MM.1S (cell line): ENCODE measurements at regions not wholly inside any gene's neighbourhood (a gene's known extent, or its start where the extent isn't known, plus 50 kb on each side); places are given as distances from the start of the nearest gene placed in this dataset.

Experiments
- DNase-seq: peaks from one replicate; pipeline ENCODE4 v3.0.0-alpha.2; 2015
- H2AFZ ChIP-seq: fragments of 300-600 bp; sonication (generic); 2 replicates; pipeline ENCODE4 v1.6.0; 2016; ENCODE audit warnings: antibody characterized with exemption, low read length
- H3F3A ChIP-seq: fragments of 300-600 bp; sonication (generic); 2 replicates; pipeline ENCODE4 v1.6.1; 2016; ENCODE audit warnings: mild to moderate bottlenecking, antibody characterized with exemption, low read length, moderate library complexity, mixed read lengths; ENCODE audit not compliant: insufficient read depth
- H3K27ac ChIP-seq: fragments of 300-600 bp; sonication (generic); 2 replicates; pipeline ENCODE4 v1.5.1; 2016; ENCODE audit warnings: mild to moderate bottlenecking, low read length
- H3K27me3 ChIP-seq: fragments of 300-600 bp; sonication (generic); replicated peaks from 2 replicates; pipeline ENCODE4 v1.6.0; 2016; ENCODE audit warnings: low read length; ENCODE audit not compliant: insufficient read depth
- H3K36me3 ChIP-seq: fragments of 300-600 bp; sonication (generic); replicated peaks from 2 replicates; pipeline ENCODE4 v1.6.1; 2016; ENCODE audit warnings: mild to moderate bottlenecking, low read length, mixed read lengths; ENCODE audit not compliant: insufficient read depth
- H3K4me1 ChIP-seq: fragments of 300-600 bp; sonication (generic); 2 replicates; pipeline ENCODE4 v1.6.1; 2016; ENCODE audit warnings: low read length, mixed read lengths
- H3K4me2 ChIP-seq: fragments of 300-600 bp; sonication (generic); 2 replicates; pipeline ENCODE4 v1.6.0; 2016; ENCODE audit warnings: low read depth, low read length
- H3K4me3 ChIP-seq: fragments of 300-600 bp; sonication (generic); 2 replicates; pipeline ENCODE4 v1.5.1; 2016; ENCODE audit warnings: low read length, mixed read lengths
- H3K79me2 ChIP-seq: fragments of 300-600 bp; sonication (generic); 2 replicates; pipeline ENCODE4 v1.6.1; 2016; ENCODE audit warnings: mixed run types, low read length, mixed read lengths
- H3K9ac ChIP-seq: fragments of 300-600 bp; sonication (generic); 2 replicates; pipeline ENCODE4 v1.6.1; 2016; ENCODE audit warnings: low read length, mixed read lengths
- H3K9me2 ChIP-seq: fragments of 300-600 bp; sonication (generic); replicated peaks from 2 replicates; pipeline ENCODE4 v1.6.1; 2016; ENCODE audit warnings: mild to moderate bottlenecking, low read length, mixed read lengths; ENCODE audit not compliant: insufficient read depth
- H3K9me3 ChIP-seq: fragments of 300-600 bp; sonication (generic); replicated peaks from 2 replicates; pipeline ENCODE4 v1.6.1; 2016; ENCODE audit warnings: mild to moderate bottlenecking, low read length, mixed read lengths; ENCODE audit not compliant: insufficient read depth
- H4K20me1 ChIP-seq: fragments of 300-600 bp; sonication (generic); 2 replicates; pipeline ENCODE4 v1.6.1; 2016; ENCODE audit warnings: mild to moderate bottlenecking, low read length, moderate library complexity, mixed read lengths; ENCODE audit not compliant: insufficient read depth
- EZH2 ChIP-seq: fragments of 300-600 bp; sonication (generic); optimal IDR thresholded peaks from 2 replicates; pipeline ENCODE3; 2017; ENCODE audit warnings: low read depth, mild to moderate bottlenecking, antibody characterized with exemption, low read length, mixed read lengths
- EZH2phosphoT487 ChIP-seq: fragments of 300-600 bp; sonication (generic); IDR thresholded peaks from 2 replicates; pipeline ENCODE4 v1.6.1; 2018; ENCODE audit warnings: antibody characterized with exemption, low read length
- TF ChIP-seq, protein P1 (sequence below): fragments of 300-600 bp; sonication (generic); IDR thresholded peaks from 2 replicates; pipeline ENCODE4 v1.5.1; 2016; ENCODE audit warnings: antibody characterized with exemption, low read length, mixed read lengths

GRCh38 chr10:111430070-111430469 lies 353.2 kb downstream of the ADRA2A start:
- H3K27me3 ChIP-seq, result no peaks in the 10 kb centered on the region

DNA sequence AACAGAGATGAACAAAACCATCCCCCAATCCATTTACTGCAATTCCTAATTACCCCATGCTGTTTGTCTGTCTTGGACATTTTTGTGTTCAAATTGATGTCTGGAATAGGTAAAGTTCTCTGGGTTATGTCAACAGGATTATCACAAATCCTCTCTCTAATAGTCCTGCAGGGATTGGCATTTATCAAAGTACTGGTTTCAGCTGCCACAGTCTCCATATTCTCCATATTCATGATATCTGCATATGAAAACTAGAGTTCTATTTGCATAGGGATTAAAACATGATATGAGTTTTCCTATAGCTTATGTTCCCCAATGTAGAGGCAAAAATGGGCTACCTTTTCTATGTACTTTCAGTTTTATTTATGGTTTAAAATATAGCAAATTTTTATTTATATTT lies 355.8 kb downstream of the ADRA2A start:
- no peak overlapping the region for H3K4me3 ChIP-seq
- no peaks in the 10 kb centered on the region for H3K4me1 ChIP-seq
- no peak overlapping the region for H3K27ac ChIP-seq
- TF ChIP-seq, protein P1, sequence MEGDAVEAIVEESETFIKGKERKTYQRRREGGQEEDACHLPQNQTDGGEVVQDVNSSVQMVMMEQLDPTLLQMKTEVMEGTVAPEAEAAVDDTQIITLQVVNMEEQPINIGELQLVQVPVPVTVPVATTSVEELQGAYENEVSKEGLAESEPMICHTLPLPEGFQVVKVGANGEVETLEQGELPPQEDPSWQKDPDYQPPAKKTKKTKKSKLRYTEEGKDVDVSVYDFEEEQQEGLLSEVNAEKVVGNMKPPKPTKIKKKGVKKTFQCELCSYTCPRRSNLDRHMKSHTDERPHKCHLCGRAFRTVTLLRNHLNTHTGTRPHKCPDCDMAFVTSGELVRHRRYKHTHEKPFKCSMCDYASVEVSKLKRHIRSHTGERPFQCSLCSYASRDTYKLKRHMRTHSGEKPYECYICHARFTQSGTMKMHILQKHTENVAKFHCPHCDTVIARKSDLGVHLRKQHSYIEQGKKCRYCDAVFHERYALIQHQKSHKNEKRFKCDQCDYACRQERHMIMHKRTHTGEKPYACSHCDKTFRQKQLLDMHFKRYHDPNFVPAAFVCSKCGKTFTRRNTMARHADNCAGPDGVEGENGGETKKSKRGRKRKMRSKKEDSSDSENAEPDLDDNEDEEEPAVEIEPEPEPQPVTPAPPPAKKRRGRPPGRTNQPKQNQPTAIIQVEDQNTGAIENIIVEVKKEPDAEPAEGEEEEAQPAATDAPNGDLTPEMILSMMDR, result no peak
- TF ChIP-seq EZH2phosphoT487 (no peak), EZH2 (no peak)
- H3K36me3 ChIP-seq, result no peaks in the 10 kb centered on the region
- H4K20me1 ChIP-seq, result no peaks in the 10 kb centered on the region
- H3K27me3 ChIP-seq, result no peaks in the 10 kb centered on the region
- H3K4me2 ChIP-seq, result no peak overlapping the region
- DNase-seq, result no peak
- no peaks in the 10 kb centered on the region for H3K79me2 ChIP-seq
- H3K9ac ChIP-seq, result no peak overlapping the region
- no peaks in the 10 kb centered on the region for H3F3A ChIP-seq
- no peaks in the 10 kb centered on the region for H3K9me3 ChIP-seq
- H3K9me2 ChIP-seq, result no peaks in the 10 kb centered on the region
- H2AFZ ChIP-seq, result no peak overlapping the region

More at GRCh38 chr10:111430070-111430469, 353.2 kb downstream of the ADRA2A start:
- H3K27ac ChIP-seq, result no peak overlapping the region
- no peaks in the 10 kb centered on the region for H3F3A ChIP-seq
- H3K9me2 ChIP-seq, result no peaks in the 10 kb centered on the region
- no peak overlapping the region for H2AFZ ChIP-seq
- no peaks in the 10 kb centered on the region for H3K9me3 ChIP-seq
- no peaks in the 10 kb centered on the region for H3K36me3 ChIP-seq
- DNase-seq, result no peak
- H3K4me2 ChIP-seq, result no peak overlapping the region
- no peaks in the 10 kb centered on the region for H3K4me1 ChIP-seq
- no peaks in the 10 kb centered on the region for H3K79me2 ChIP-seq
- no peak overlapping the region for H3K9ac ChIP-seq
- TF ChIP-seq, protein P1, result no peak
- H4K20me1 ChIP-seq, result no peaks in the 10 kb centered on the region
- no peak overlapping the region for H3K4me3 ChIP-seq

GRCh38 chr10:111435871-111436270 lies 359.0 kb downstream of the ADRA2A start:
- DNase-seq, result no peak
- Histone ChIP-seq H3K9me2 (no peaks in the 10 kb centered on the region), H3K9ac (no peak overlapping the region), H3K4me1 (no peaks in the 10 kb centered on the region), H3K27ac (no peak overlapping the region), H3K9me3 (no peaks in the 10 kb centered on the region), H3K4me3 (no peak overlapping the region), H3F3A (no peaks in the 10 kb centered on the region), H3K79me2 (no peaks in the 10 kb centered on the region), H3K36me3 (no peaks in the 10 kb centered on the region), H3K27me3 (no peaks in the 10 kb centered on the region), H2AFZ (no peak overlapping the region), H3K4me2 (no peak overlapping the region), H4K20me1 (no peaks in the 10 kb centered on the region)
- TF ChIP-seq, protein P1, result no peak
- TF ChIP-seq EZH2phosphoT487 (no peak), EZH2 (no peak)
